RWPE2 (cell line): ENCODE measurements at regions not wholly inside any gene's neighbourhood (a gene's known extent, or its start where the extent isn't known, plus 50 kb on each side); places are given as distances from the start of the nearest gene placed in this dataset.

Source experiments
- ATAC-seq: fragments of 200-7000 bp; cut with Tn5 transposase; 3 replicates; pipeline ENCODE4 v1.9.1; 2021; ENCODE audit warnings: low read depth
- DNase-seq: peaks from one replicate; pipeline ENCODE4 v3.0.0-alpha.2; 2020; ENCODE audit warnings: low spot score
- H3K27ac ChIP-seq: fragments of 450-650 bp; 2 replicates; pipeline ENCODE4 v1.5.1; 2017; ENCODE audit warnings: mild to moderate bottlenecking; ENCODE audit not compliant: poor library complexity, severe bottlenecking
- H3K27me3 ChIP-seq: fragments of 250-450 bp; sonication (Bioruptor Pico); 2 replicates; pipeline ENCODE4 v1.5.1; 2021; ENCODE audit warnings: mild to moderate bottlenecking, moderate library complexity; ENCODE audit not compliant: insufficient read depth, poor library complexity, severe bottlenecking
- H3K36me3 ChIP-seq: fragments of 250-450 bp; sonication (Bioruptor Pico); 2 replicates; pipeline ENCODE4 v1.5.1; 2020; ENCODE audit warnings: low read depth, mild to moderate bottlenecking, moderate library complexity
- H3K4me1 ChIP-seq: fragments of 250-450 bp; sonication (Bioruptor Pico); 2 replicates; pipeline ENCODE4 v1.5.1; 2021; ENCODE audit warnings: mild to moderate bottlenecking, moderate library complexity; ENCODE audit not compliant: insufficient read depth, poor library complexity, severe bottlenecking
- H3K4me3 ChIP-seq: fragments of 250-450 bp; sonication (Bioruptor Pico); 2 replicates; pipeline ENCODE4 v1.5.1; 2021; ENCODE audit warnings: mild to moderate bottlenecking, moderate library complexity; ENCODE audit not compliant: severe bottlenecking
- H3K9me3 ChIP-seq: fragments of 250-450 bp; sonication (Bioruptor Pico); 2 replicates; pipeline ENCODE4 v1.5.1; 2021; ENCODE audit warnings: mild to moderate bottlenecking, moderate library complexity; ENCODE audit not compliant: severe bottlenecking
- CTCF ChIP-seq: fragments of 450-650 bp; IDR thresholded peaks from one replicate; pipeline ENCODE4 v1.5.1; 2017; ENCODE audit warnings: mild to moderate bottlenecking, moderate library complexity; ENCODE audit not compliant: poor library complexity, severe bottlenecking

- no peaks in the 10 kb centered on the region for H3K27me3 ChIP-seq
- no peak overlapping the region for H3K4me3 ChIP-seq
- ATAC-seq (no peak), DNase-seq (no peak)
- no peaks in the 10 kb centered on the region for H3K36me3 ChIP-seq
- no peak for TF ChIP-seq CTCF
- no peak overlapping the region for H3K27ac ChIP-seq
- H3K9me3 ChIP-seq = no peaks in the 10 kb centered on the region
- no peaks in the 10 kb centered on the region for H3K4me1 ChIP-seq
These were observed 71.2 kb downstream of the MAIP1 start for GRCh38 chr2:200026332-200027230.

GRCh38 chr2:200028998-200029397, 73.6 kb downstream of the MAIP1 start:
- Histone ChIP-seq H3K4me1 (no peaks in the 10 kb centered on the region), H3K9me3 (no peaks in the 10 kb centered on the region), H3K36me3 (no peaks in the 10 kb centered on the region), H3K4me3 (no peak overlapping the region), H3K27me3 (no peaks in the 10 kb centered on the region), H3K27ac (no peak overlapping the region)
- DNase-seq = no peak
- no peak for ATAC-seq
- no peak for TF ChIP-seq CTCF

- TF ChIP-seq CTCF = no peak
These were observed 77.5 kb downstream of the MAIP1 start for GRCh38 chr2:200032895-200033294.

GRCh38 chr2:200033929-200034328, 78.5 kb downstream of the MAIP1 start:
- Histone ChIP-seq H3K27ac (no peak overlapping the region), H3K27me3 (no peaks in the 10 kb centered on the region), H3K36me3 (no peaks in the 10 kb centered on the region), H3K4me1 (no peaks in the 10 kb centered on the region), H3K4me3 (no peak overlapping the region), H3K9me3 (no peaks in the 10 kb centered on the region)
- ATAC-seq (no peak), DNase-seq (no peak)
- no peak for TF ChIP-seq CTCF

More at GRCh38 chr2:200032895-200033294, 77.5 kb downstream of the MAIP1 start:
- Histone ChIP-seq H3K4me3 (no peak overlapping the region), H3K4me1 (no peaks in the 10 kb centered on the region), H3K27me3 (no peaks in the 10 kb centered on the region), H3K27ac (no peak overlapping the region), H3K36me3 (no peaks in the 10 kb centered on the region), H3K9me3 (no peaks in the 10 kb centered on the region)
- ATAC-seq = no peak
- DNase-seq = no peak

GRCh38 chr2:200034816-200035215, 79.4 kb downstream of the MAIP1 start:
- H3K36me3 ChIP-seq = no peaks in the 10 kb centered on the region
- ATAC-seq (no peak), DNase-seq (no peak)
- H3K27me3 ChIP-seq = no peaks in the 10 kb centered on the region
- no peak overlapping the region for H3K27ac ChIP-seq
- no peak overlapping the region for H3K4me3 ChIP-seq
- H3K4me1 ChIP-seq = no peaks in the 10 kb centered on the region
- TF ChIP-seq CTCF = no peak
- H3K9me3 ChIP-seq = no peaks in the 10 kb centered on the region
